CD4-positive, alpha-beta T cell treated with Interleukin-10 for 1 hour (primary cell): ENCODE measurements at regions not wholly inside any gene's neighbourhood (a gene's known extent, or its start where the extent isn't known, plus 50 kb on each side); places are given as distances from the start of the nearest gene placed in this dataset.

Experiments used
- DNase-seq: peaks from one replicate; pipeline ENCODE4 v3.0.0-alpha.2; 2020

DNA sequence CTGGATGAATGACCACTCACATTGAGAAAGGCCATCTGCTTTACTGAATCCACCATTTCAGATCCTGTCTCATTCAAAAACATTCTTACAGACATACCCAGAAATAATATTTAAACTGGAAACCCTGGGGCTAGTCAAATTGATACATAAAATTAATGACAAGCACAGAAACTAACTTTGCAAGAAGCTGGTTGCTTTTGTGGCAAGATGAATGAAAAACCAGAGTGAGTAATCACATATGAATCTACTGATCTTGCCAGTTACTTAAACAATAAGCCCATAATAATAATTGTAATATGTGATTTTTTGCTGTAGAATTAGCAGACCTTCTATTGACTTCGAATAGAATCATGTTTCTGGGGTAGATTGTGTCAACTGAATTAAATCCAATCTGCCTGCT is 235.1 kb downstream of the PPARGC1A start:
- no peak for DNase-seq

DNA sequence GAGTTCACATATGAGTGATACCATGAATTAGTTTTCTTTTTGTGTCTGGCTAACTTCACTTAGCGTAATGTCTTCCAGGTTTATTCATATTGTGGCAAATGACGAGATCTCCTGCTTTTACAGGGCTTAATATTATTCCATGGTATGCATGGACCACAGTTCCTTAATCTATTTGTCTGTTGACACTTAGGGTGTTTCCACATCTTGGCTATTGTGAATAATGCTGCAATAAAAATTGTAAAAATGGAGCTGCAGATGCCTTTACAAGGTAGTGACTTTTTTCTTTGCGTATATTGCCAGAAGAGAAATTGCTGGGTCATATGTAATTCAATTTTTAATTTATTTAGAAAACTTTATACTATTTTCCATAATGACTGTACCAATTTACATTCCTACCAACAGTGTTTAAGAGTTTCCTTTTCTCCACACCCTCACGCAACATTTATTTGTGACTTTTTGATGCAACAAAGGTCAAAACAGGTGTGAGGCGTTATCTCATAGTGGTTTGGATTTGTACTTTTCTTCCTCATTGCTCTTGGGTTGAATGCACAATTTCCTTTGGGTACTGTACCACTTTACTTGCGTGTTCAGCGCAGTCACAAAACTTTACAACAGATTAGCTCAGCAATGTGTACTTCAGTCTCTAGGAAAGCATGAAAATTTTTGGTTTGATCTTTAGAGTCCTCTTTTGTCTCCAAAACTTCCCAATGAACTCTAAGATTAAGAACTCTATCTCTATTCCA is 240.8 kb downstream of the PPARGC1A start:
- no peak for DNase-seq

DNA sequence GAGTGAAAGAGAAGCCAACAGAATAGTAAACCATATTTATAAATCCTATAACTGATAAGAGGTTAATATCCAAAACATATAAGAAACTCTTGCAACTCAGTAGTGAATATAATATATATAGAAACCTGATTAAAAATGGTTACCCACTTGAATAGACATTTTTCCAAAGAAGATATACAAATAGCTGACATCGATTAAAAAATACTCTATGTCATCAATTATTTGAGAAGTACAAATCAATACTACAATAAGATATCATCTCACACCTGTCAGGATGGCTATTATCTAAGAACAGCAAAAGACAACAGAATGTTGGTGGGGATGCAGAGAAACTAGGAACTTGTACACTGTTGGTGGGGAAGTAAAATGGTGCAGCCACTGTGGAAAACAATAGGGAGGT is 254.4 kb downstream of the PPARGC1A start:
- DNase-seq, result no peak

DNA sequence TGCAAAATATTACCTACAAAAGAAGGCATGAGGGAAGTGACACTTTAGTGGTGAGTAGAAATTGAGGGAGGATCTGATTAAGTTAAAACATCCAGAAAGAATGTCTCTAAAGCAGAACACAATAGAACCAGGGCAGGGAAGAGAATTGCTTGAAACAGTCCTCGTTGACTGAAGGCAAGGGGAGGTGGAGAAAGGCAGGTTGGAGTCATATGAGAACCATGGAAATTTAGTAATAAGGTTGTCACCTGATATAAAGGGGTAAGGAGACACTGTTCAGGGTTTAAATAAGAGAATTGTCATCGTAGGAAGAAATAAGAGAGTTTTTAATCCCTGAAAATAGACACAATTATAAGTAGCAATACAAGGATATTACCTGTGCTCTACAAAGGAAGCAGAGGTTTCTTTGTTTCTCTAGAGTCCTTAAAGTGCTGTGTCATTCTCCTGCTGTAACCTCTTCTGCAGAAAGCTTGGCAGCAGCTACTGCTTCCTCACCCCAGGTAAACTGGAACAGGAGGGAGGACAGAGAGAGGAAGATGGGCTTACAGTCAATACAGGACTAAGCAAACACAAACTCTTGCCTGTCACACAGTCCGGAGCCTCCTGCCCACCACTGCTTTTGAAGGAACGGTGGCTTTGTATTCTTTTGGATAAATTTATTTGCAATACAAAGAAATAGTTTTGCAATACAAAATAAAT is 258.4 kb downstream of the PPARGC1A start:
- no peak for DNase-seq

DNA sequence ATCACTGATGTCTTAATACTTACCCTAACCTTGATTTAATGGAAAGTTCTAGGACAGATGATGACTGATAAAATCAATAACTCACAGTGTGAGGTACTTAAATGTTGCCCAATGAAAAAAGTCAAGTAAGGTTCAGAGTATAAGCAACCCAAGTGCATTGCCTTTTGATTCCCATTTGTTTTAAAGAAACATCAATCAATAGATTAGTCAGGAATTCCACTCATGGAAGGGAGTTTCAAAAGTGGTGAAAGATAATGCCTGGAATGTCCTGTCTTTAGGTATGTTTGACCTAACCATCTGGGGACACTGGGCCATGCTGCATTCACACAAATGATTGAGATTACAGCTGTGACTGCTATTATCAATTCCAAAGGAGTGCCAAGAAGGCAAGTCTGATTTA is 259.7 kb downstream of the PPARGC1A start:
- no peak for DNase-seq

DNA sequence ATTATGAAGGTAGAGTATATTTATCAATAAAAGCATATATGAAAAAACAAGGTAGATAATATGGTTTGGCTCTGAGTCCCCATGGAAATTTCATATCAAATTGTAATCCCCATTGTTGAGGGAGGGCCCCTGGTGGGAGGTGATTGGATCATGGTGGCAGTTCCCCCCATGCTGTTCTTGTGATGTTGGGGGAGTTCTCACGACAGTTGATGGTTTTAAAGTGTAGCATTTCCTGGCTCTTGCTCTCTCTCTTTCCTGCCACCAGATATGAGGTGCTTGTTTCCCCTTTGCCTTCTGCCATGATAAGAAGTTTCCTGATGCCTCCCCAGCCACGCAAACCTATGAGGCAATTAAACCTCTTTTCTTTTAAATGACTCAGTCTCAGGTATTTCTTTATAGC is 260.4 kb downstream of the PPARGC1A start:
- no peak for DNase-seq

DNA sequence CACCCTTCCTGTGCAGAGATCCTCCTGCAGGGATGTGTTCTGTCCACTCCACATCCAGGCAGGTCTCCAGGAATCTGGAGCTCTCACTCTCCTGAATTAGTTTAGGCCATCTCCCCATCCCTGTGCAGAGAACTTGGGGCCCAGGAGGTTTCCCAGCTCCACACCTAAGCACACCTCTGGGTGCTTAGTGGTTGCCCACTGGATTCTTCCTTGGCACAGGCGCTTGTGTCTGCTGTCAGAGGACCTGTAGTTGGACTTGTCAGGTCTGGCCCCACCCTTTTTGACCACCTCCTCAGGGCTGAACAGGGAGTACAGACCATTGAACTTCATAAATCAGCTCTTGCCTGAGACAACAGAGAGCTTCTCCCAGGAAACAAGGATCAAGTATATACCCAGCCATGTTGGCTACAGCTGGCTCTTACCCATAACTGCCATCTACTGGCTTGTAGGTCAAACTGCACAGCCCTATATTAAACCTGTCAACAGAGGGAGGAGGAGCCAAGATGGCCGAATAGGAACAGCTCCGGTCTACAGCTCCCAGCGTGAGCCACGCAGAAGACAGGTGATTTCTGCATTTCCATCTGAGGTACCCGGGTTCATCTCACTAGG is 275.5 kb downstream of the PPARGC1A start:
- no peak for DNase-seq

DNA sequence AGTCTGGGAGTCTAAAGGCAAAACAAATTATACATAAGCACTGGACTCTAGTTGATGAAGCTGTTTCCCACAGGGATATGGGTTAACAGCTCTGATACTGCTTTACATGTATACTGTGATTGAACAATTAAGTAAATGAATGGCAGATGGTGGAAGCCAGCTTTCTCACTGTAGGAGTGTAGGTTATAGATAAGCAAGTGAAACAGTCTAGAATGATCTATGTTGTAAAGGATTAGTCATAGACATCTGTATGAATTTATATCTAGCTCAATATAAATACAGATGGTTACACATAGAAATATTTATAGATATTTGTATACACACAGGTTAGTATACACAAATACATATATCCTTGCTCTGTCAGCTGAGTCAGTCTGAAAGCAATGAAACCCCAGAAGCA is 276.1 kb downstream of the PPARGC1A start:
- no peak for DNase-seq

DNA sequence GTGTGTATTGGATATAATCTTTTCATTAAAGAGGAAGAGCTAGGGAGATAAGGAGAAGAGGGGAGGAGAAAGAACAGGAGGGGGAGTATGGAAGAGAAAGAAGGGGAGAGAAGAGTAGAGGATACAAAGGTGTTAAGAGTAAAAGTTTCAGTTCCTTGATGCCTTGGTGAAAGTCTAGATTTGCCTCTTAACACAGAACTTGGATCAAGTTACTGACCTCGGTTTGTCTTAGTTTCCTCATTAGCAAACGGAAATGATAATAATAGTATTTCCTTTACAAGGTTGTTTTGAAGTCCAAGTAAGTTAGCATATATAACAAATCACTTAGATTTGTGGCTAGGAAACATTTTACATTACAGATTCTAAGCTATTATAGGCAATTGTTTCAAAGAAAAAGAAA is 287.1 kb downstream of the PPARGC1A start:
- DNase-seq, result no peak

DNA sequence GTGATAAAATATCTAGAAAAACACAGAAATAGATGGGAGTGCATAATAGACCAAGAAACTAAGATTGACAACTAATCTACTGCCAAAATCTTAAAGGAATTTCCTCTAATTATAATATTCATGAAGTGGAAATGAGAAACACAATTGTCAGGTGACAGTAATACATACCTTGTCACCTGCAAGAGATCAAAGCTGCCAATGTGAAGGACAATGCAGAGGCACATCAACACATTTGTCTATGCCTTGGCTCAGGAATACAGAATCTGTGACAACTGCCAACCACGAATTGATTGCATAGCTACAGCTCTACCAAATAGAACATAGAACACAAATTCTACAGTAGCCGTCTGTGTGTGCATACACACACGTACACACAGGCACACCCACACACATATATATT is 295.7 kb downstream of the PPARGC1A start:
- DNase-seq, result no peak

DNA sequence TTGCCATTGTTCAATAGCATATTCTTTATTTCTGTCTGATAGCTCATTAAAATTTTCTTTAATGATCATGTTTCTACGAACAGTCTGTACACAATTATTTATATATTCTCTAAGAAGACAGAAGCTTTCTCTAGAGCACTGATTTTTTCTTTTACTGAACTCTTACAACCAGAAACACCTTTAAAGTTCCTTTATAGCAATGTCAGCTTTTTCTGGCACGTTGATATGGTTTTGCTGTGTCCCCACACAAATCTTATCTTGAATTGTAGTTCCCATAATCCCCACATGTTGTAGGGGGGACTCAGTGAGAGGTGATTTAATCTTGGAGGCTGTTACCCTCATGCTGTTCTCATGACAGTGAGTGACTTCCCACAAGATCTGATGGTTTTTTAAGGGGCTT is 299.4 kb downstream of the PPARGC1A start:
- DNase-seq, result no peak

DNA sequence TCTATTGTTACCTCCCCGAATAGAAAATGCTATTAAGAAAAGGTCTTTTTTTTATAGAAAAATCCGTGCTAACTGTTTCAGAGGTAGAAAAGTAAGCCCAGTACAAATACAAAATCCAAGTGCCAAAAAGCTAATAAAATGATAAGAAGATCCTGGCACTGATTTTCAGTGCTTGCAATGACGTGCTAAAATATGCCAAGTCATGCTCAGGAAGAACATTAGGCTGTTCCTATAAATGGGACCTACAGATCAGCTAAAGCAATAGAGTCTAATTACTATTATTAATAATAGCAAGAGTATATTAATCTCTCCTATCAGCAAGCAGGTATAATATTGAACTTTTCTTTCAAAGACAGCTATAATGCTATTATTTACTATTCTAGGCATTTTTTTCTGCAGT is 305.8 kb downstream of the PPARGC1A start:
- no peak for DNase-seq

DNA sequence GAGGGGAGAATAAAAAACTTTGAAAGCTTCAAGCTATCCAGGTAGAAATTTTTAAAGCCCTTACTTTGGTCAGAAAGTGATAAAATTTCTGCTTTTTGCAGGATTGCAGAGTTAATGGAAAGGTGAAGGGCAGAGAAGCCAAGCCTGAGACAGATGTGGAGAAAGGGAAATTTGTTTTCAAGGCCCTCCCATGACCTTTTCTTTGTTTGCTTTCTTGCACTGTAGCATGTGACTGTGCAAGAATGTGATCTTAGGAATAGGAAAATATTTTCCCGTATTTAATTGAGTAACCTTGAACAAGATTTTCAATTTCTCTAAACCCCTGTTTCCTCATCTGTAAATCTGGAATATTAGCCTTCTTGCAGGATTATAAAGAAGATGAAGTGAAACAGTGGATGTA is 307.2 kb downstream of the PPARGC1A start:
- no peak for DNase-seq

DNA sequence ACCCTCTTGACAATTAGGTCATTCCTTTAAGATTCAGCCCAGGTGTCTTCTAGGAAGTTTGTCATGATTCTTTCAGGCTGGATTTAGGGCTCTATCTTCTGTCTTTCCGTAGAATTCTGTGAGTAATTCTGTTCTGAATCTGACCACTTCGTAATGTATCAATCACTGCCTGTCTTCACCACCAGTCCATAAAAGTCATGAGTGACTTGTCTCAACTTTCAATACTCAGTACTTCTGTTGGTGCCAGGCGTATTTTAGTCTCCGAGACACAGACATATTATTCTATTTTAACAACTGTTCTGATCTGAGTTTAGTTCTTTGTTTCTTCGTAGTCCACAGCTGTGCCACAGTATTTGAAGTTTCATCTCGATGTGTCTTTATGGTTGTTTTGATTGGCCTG is 310.7 kb downstream of the PPARGC1A start:
- DNase-seq, result no peak

DNA sequence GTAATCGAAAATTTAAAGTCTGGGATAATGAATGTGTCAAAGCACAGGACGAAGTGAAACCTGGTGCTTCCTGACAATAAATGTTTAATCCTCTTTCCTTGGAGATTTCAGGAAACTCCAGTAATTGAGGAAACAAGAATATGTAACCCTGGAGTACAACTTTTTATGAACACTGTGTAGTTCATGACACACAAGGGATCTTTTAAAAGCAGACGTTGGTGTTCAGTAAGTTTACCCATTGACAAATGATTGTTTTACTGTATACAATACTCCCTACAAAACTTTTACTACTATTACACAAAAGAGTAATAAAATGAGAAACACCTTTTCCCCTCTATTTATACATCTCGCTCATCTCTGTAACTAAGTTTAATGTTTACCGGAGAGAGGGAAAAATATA is 312.4 kb downstream of the PPARGC1A start:
- no peak for DNase-seq

DNA sequence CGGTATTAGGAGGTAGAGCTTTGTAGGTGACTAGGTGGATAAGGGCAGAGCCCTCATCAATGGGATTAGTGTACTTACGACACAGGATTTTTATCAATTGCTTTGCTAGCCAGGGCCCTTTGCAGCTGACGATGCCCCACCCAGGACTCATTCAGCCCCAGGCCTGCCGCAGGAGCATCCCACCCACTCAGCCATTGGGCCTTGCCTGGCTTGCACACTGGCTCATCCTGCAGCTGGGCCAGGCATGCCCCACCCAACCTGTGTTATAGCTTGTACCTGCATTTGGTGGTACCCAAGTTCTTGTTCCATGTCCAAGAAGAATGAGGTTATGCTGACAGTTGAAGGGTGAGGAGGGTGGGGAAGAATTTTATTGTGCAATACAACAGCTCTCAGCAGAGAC is 317.5 kb downstream of the PPARGC1A start:
- no peak for DNase-seq

DNA sequence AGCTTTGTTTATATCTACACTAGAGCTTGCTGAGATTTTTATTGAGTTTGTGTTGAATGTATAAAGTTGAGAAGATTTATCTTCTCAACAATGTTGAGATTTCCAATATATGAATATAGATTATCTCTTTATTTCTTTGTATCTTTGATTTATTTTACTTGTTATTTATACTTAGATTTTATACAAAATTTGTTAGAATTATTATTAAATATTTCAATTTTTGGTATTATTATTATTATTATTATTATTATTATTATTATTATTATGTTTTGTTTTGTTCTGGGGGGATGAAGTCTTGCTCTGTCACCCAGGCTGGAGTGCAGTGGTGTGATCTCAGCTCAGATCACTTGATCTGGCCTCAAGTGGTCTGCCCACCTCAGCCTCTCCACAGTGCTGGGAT is 322.5 kb downstream of the PPARGC1A start:
- DNase-seq, result no peak

DNA sequence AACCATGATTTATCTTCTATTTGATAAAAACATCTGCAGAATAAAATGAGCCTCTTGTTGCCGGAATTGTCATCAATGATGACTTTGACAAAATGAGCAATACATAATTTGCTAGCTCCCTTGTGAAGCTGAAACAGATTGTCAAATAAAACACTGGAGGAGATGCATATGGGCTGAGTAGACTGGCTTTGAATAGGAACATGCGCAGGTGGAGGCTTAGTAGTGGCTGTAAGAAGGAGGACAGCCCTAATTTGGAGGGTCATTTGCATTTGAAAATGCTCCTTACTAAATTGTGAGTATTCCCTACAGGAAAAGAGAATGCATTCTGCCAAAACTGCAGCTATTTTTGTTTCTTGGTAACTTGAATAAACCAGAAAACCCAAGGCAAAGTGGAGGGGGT is 329.1 kb downstream of the PPARGC1A start:
- DNase-seq, result no peak

DNA sequence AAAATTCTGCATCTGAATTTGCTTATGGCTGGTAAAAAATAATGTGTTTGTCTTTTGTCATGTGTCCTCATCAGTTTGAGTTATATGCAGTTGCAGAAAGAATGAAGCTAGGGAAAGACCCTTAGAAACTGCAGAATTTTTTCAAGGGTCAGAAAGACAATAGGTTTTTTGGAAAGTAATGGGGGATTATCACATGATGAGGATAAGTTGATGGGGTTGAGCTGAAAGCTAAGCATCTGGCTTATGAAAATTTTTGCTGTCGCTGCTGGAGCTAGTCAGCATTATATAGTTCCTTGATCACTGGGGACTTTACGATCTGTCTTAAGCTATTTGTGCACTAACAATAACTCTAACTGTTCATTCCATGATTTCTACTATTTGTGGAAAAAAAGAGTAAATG is 331.7 kb downstream of the PPARGC1A start:
- DNase-seq, result no peak

DNA sequence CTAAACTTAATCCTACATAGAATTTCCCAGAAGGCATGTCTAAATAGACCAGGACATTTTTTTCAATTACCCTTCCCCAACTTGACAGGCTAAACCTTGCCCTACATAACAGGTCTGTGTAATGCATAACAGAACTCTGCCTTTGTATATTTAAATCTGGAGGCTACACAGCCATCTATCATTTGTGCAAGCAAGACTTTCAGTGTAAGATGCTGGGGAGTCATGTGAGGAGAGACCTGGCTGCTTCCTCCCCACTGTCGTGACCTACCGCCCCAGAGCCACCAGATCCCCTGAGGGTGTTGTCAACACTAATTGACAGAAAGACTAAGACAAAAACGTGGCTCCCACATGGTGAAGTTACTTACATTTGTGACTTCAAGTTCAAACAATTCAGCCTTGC is 342.2 kb downstream of the PPARGC1A start:
- DNase-seq, result no peak

DNA sequence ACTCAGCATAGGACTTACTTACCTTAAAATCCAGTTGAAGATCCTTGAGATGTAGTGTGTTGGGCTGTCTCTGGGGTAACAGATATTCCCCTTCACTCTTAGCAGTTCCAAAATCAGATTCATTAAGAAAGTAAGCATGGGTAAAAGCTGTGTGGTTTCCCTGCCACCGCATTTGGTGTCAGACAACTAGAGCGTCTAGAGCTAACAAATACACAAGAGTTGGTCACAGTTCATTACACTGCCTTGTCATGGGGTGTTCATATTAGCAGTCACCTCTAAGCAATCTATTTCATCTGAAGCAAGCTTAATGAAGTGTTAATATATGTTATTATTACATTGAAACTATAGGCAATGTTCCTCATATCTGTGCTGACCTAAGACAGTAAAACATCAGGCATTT is 342.8 kb downstream of the PPARGC1A start:
- no peak for DNase-seq

DNA sequence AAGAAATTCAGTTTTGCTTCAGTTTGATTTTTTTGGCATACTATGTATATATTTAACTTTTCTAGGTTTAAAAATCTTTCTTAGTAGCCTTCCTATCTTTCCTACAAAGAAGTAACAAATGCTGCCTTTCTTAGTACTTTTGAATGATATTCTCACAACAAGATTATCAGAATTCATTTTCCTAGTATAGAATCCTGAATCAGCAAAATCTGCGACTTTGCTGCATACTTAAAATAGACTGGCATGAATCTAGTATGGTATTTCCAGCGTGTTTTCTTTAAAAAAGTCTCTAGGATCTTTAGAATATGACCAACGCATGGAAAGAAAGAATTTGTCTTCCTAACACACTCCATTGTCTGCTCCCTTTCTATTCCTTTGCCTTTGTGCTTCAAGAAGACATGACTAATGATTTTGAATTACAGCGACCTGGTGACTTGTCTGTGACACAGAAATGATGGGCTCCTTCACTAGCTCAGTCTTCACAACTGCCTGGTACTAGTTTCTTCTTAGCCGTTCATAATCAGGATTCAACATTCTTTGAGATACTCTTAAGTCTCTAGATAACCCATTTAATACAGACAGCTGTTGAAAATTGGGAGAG is 349.8 kb downstream of the PPARGC1A start:
- no peak for DNase-seq

DNA sequence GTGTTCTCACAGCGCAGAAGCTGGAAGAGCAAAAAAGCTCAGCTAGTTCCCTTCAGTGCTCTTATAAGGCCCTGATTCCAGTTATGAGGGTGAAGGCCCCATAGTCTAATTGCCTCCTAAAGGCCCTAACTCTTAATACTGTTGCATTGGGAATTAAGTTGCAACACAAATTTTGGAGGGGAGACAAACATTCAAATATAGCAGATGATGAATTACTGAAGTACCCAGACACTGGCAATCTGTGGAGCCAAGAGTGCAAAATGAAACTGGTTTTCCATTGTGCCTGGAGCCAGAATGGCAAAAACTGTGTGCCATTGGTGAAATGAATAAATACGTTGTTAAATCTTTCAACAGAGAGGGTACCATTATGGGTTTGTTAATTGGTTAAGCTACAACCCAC is 356.0 kb downstream of the PPARGC1A start:
- no peak for DNase-seq

DNA sequence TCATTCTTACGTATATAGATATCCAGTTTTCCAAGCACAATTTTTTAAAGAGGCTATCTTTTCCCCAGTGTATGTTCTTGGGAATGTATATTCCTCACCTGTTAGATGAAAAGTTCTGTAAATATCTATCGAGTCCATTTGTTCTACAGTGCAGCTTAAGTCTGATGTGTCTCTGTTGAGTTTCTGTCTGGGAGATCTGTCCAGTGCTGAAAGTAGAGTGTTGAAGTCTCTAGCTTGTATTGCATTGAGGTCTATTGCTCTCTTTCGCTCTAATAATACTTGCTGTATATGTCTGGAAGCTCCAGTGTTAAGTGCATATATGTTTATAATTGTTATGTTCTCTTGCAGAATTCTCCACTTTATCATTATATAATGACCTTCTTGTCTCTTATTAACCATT is 373.1 kb downstream of the PPARGC1A start:
- no peak for DNase-seq
